Peyer's patch (tissue), 4 donors: ENCODE measurements at regions not wholly inside any gene's neighbourhood (a gene's known extent, or its start where the extent isn't known, plus 50 kb on each side); places are given as distances from the start of the nearest gene placed in this dataset.
A peak's percentile ranks its signal among the peaks of the same experiment; 100 is the strongest.

ENCODE experiments used
- POLR2A ChIP-seq, 2 donors: fragments of 450-650 bp; IDR thresholded peaks; one replicate each; pipeline ENCODE4 v1.5.1; 2017; ENCODE audit warnings: antibody characterized with exemption in 2 of 2, mild to moderate bottlenecking in 2 of 2, moderate library complexity in 2 of 2
- TF ChIP-seq, protein P1 (sequence below), 6 experiments: fragments of 450-650 bp in 4 of 6; fragments of 200-600 bp in 2 of 6; sonication (generic) in 1 of 6; IDR thresholded peaks; one replicate each; pipeline ENCODE4 v1.5.1; 2017 to 2019; ENCODE audit warnings: antibody characterized with exemption in 6 of 6, mild to moderate bottlenecking in 3 of 6, moderate library complexity in 1 of 6

DNA sequence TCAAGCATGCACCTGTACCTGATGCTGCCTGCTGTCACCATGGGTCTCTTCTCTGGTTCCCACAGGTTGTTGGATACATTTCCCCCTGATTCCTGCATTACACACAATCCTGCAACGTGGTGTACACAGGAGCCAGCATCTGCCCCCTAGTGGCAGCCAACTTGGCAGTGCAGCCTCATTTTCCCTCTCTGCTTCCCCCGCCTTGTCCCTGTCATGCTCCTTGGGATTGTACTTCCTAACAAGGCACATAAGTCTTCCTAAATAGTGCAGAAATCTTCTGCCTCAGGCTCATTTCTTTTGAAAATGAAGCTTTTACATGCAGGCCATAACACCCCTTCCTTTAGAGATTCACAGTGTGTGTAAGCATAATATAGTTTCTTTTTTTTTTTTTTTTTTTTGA lies 387.5 kb downstream of the CCSER2 start:
- TF ChIP-seq, protein P1, sequence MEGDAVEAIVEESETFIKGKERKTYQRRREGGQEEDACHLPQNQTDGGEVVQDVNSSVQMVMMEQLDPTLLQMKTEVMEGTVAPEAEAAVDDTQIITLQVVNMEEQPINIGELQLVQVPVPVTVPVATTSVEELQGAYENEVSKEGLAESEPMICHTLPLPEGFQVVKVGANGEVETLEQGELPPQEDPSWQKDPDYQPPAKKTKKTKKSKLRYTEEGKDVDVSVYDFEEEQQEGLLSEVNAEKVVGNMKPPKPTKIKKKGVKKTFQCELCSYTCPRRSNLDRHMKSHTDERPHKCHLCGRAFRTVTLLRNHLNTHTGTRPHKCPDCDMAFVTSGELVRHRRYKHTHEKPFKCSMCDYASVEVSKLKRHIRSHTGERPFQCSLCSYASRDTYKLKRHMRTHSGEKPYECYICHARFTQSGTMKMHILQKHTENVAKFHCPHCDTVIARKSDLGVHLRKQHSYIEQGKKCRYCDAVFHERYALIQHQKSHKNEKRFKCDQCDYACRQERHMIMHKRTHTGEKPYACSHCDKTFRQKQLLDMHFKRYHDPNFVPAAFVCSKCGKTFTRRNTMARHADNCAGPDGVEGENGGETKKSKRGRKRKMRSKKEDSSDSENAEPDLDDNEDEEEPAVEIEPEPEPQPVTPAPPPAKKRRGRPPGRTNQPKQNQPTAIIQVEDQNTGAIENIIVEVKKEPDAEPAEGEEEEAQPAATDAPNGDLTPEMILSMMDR (IDR thresholded peaks at IDR 0.05): peak in 2 of 6 experiments; percentile 13 to 19
- TF ChIP-seq POLR2A (IDR thresholded peaks at IDR 0.05): no peak
